T-helper 2 cell treated with Interferon-gamma antibody and Interleukin-4, amounts not matched to agents 100 ng/mL and 5 ng/mL, for 36 hours (primary cell): ENCODE measurements at regions not wholly inside any gene's neighbourhood (a gene's known extent, or its start where the extent isn't known, plus 50 kb on each side); places are given as distances from the start of the nearest gene placed in this dataset.
"Not testable (repeated sequence)": the region's sequence is repeated elsewhere in the genome, so short reads cannot be mapped to it uniquely, and the experiment has no call there.

Experiments used
- intact Hi-C: fragments of 100-400 bp; cut with micrococcal nuclease; formaldehyde crosslinking; loops from one replicate; pipeline ENCODE4 v1.15.1; 2023

GRCh38 chr3:194908972-194909371 is 223.3 kb downstream of the FAM43A start:
- intact Hi-C loops: no loop called here

- intact Hi-C loops: no loop called here
Observed at GRCh38 chr3:194910414-194910984, 224.8 kb downstream of the FAM43A start.

GRCh38 chr3:194913316-194913715 is 227.6 kb downstream of the FAM43A start:
- intact Hi-C loops: no loop called here

- intact Hi-C loops: not testable (repeated sequence)
Observed at GRCh38 chr3:194924889-194925288, 239.2 kb downstream of the FAM43A start.

GRCh38 chr3:194925614-194926013 is 239.9 kb downstream of the FAM43A start:
- intact Hi-C loops: no loop called here

GRCh38 chr3:194928227-194928626 is 242.5 kb downstream of the FAM43A start:
- intact Hi-C loops: no loop called here

GRCh38 chr3:194928831-194929577 is 243.3 kb downstream of the FAM43A start:
- intact Hi-C loops: no loop called here

- intact Hi-C loops: no loop called here
Observed at GRCh38 chr3:194929578-194929960, 243.9 kb downstream of the FAM43A start.

- intact Hi-C loops: no loop called here
Observed at GRCh38 chr3:194930377-194931204, 244.9 kb downstream of the FAM43A start.

GRCh38 chr3:194931347-194931746 is 245.7 kb downstream of the FAM43A start:
- intact Hi-C loops: no loop called here

GRCh38 chr3:194931865-194932264 is 246.2 kb downstream of the FAM43A start:
- intact Hi-C loops: no loop called here

GRCh38 chr3:194933465-194933864 is 247.8 kb downstream of the FAM43A start:
- intact Hi-C loops: no loop called here

- intact Hi-C loops: no loop called here
Observed at GRCh38 chr3:194935061-194935460, 249.4 kb downstream of the FAM43A start.

- intact Hi-C loops: no loop called here
Observed at GRCh38 chr3:194935632-194936470, 250.2 kb downstream of the FAM43A start.

- intact Hi-C loops: no loop called here
Observed at GRCh38 chr3:194936659-194937058, 251.0 kb downstream of the FAM43A start.

- intact Hi-C loops: no loop called here
Observed at GRCh38 chr3:194937144-194937543, 251.5 kb downstream of the FAM43A start.

GRCh38 chr3:194937882-194938321 is 252.2 kb downstream of the FAM43A start:
- intact Hi-C loops: no loop called here

GRCh38 chr3:194938845-194939531 is 253.3 kb downstream of the FAM43A start:
- intact Hi-C loops: no loop called here

- intact Hi-C loops: no loop called here
Observed at GRCh38 chr3:194939532-194939909, 253.8 kb downstream of the FAM43A start.

- intact Hi-C loops: no loop called here
Observed at GRCh38 chr3:194939949-194940770, 254.5 kb downstream of the FAM43A start.
